ENCODE measurements at regions not wholly inside any gene's neighbourhood (a gene's known extent, or its start where the extent isn't known, plus 50 kb on each side); places are given as distances from the start of the nearest gene placed in this dataset.

- peaks cover 0 to 7% of the 10 kb centered on the region in 2 donors for H3K9me3 ChIP-seq (ENCODE audit: control insufficient read depth in 2 of 2, insufficient read depth in 1 of 2, low read depth in 1 of 2, low read length in 1 of 2)
- H3K4me1 ChIP-seq (ENCODE audit: control insufficient read depth in 2 of 2, insufficient read depth in 2 of 2, low read length in 1 of 2), result no peaks in the 10 kb centered on the region
- no peaks in the 10 kb centered on the region for H3K27me3 ChIP-seq (ENCODE audit: control insufficient read depth in 1 of 2, insufficient read depth in 2 of 2, low read length in 2 of 2)
- no peak overlapping the region for H3K4me3 ChIP-seq (ENCODE audit: low read depth in 1 of 2, low read length in 2 of 2)
- no peak overlapping the region for H3K27ac ChIP-seq (ENCODE audit: low read depth in 2 of 2, low read length in 1 of 2)
- 26 to 44% methylated on average over 1 of the region's 1 CpG for WGBS, 2 donors
- H3K36me3 ChIP-seq (ENCODE audit: control insufficient read depth in 2 of 2, insufficient read depth in 2 of 2, low read length in 1 of 2), result no peaks in the 10 kb centered on the region
Measured at GRCh38 chr5:5711592-5711991, 289.1 kb downstream of the ICE1 start.

DNA sequence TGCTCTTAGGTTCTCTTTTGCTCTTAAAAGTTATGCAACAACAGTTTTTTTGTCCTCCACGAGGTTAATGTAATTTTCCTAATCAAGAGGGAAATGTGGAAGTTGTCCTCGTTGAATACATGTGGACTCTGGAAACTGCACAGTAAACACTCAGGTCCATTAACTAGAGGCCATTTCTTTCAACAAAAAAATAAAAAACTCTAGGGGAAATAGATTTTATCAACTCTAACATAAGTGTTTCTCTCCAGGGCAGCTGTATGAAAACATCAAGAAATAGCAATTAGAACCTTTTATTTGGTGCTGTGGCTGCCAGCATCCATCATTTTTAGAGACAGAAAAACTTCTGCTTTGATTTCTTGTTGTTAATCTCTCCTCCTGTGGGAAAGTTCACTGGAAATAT is 288.6 kb downstream of the ICE1 start:
- H3K36me3 ChIP-seq (ENCODE audit: control insufficient read depth in 2 of 2, insufficient read depth in 2 of 2, low read length in 1 of 2), result no peaks in the 10 kb centered on the region
- no peaks in the 10 kb centered on the region for H3K4me1 ChIP-seq (ENCODE audit: control insufficient read depth in 2 of 2, insufficient read depth in 2 of 2, low read length in 1 of 2)
- H3K27me3 ChIP-seq (ENCODE audit: control insufficient read depth in 1 of 2, insufficient read depth in 2 of 2, low read length in 2 of 2), result no peaks in the 10 kb centered on the region
- no peak overlapping the region for H3K27ac ChIP-seq (ENCODE audit: low read depth in 2 of 2, low read length in 1 of 2)
- H3K4me3 ChIP-seq (ENCODE audit: low read depth in 1 of 2, low read length in 2 of 2), result no peak overlapping the region
- WGBS, 2 donors, result 10 to 15% methylated on average over 2 of the region's 2 CpGs
- H3K9me3 ChIP-seq (ENCODE audit: control insufficient read depth in 2 of 2, insufficient read depth in 1 of 2, low read depth in 1 of 2, low read length in 1 of 2), result peaks cover 0 to 7% of the 10 kb centered on the region in 2 donors

GRCh38 chr5:5710471-5710870 is 288.0 kb downstream of the ICE1 start:
- Histone ChIP-seq H3K27me3 (ENCODE audit: control insufficient read depth in 1 of 2, insufficient read depth in 2 of 2, low read length in 2 of 2) (no peaks in the 10 kb centered on the region), H3K9me3 (ENCODE audit: control insufficient read depth in 2 of 2, insufficient read depth in 1 of 2, low read depth in 1 of 2, low read length in 1 of 2) (peaks cover 0 to 5% of the 10 kb centered on the region in 2 donors), H3K4me3 (ENCODE audit: low read depth in 1 of 2, low read length in 2 of 2) (no peak overlapping the region), H3K36me3 (ENCODE audit: control insufficient read depth in 2 of 2, insufficient read depth in 2 of 2, low read length in 1 of 2) (no peaks in the 10 kb centered on the region), H3K4me1 (ENCODE audit: control insufficient read depth in 2 of 2, insufficient read depth in 2 of 2, low read length in 1 of 2) (no peaks in the 10 kb centered on the region), H3K27ac (ENCODE audit: low read depth in 2 of 2, low read length in 1 of 2) (no peak overlapping the region)
- WGBS, 2 donors, result 70 to 74% methylated on average over 8 of the region's 8 CpGs

DNA sequence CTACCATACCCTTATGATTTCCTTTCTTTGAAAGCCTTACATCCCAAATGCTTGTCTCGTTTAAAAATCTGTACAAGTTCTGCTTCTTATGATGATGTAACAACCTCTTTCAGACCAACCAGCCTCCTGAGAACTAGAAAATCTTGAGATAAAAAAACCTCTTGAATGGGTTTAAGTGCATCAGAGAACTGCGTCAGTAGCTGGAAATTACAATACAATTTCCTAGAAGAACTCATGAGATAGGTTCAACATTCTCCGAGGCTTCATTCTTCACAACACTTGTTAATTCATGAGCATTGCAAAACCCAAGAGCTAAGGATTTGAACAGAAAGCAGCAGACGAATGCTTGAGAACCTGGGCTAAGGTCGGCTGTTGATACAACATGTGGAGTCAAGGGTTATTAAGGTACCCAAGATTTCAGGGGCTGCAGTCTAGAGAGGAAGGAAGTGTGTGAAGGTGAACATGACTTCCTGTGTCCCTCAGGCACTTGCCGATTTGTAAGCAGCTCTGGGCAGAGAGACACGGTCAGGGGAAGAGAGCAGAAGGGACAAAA is 286.0 kb downstream of the ICE1 start:
- no peak overlapping the region for H3K27ac ChIP-seq (ENCODE audit: low read depth in 2 of 2, low read length in 1 of 2)
- peaks cover 0 to 4% of the 10 kb centered on the region in 2 donors for H3K9me3 ChIP-seq (ENCODE audit: control insufficient read depth in 2 of 2, insufficient read depth in 1 of 2, low read depth in 1 of 2, low read length in 1 of 2)
- H3K4me3 ChIP-seq (ENCODE audit: low read depth in 1 of 2, low read length in 2 of 2), result no peak overlapping the region
- H3K36me3 ChIP-seq (ENCODE audit: control insufficient read depth in 2 of 2, insufficient read depth in 2 of 2, low read length in 1 of 2), result no peaks in the 10 kb centered on the region
- H3K27me3 ChIP-seq (ENCODE audit: control insufficient read depth in 1 of 2, insufficient read depth in 2 of 2, low read length in 2 of 2), result no peaks in the 10 kb centered on the region
- WGBS, 2 donors, result 77 to 83% methylated on average over 7 of the region's 7 CpGs
- H3K4me1 ChIP-seq (ENCODE audit: control insufficient read depth in 2 of 2, insufficient read depth in 2 of 2, low read length in 1 of 2), result peaks cover 0 to 4% of the 10 kb centered on the region in 2 donors

GRCh38 chr5:5705010-5705409 is 282.5 kb downstream of the ICE1 start:
- Histone ChIP-seq H3K4me1 (ENCODE audit: control insufficient read depth in 2 of 2, insufficient read depth in 2 of 2, low read length in 1 of 2) (peaks cover 0 to 4% of the 10 kb centered on the region in 2 donors), H3K27ac (ENCODE audit: low read depth in 2 of 2, low read length in 1 of 2) (no peak overlapping the region), H3K27me3 (ENCODE audit: control insufficient read depth in 1 of 2, insufficient read depth in 2 of 2, low read length in 2 of 2) (no peaks in the 10 kb centered on the region), H3K4me3 (ENCODE audit: low read depth in 1 of 2, low read length in 2 of 2) (no peak overlapping the region), H3K36me3 (ENCODE audit: control insufficient read depth in 2 of 2, insufficient read depth in 2 of 2, low read length in 1 of 2) (no peaks in the 10 kb centered on the region), H3K9me3 (ENCODE audit: control insufficient read depth in 2 of 2, insufficient read depth in 1 of 2, low read depth in 1 of 2, low read length in 1 of 2) (no peaks in the 10 kb centered on the region)
- 50 to 52% methylated on average over 9 of the region's 9 CpGs for WGBS, 2 donors

DNA sequence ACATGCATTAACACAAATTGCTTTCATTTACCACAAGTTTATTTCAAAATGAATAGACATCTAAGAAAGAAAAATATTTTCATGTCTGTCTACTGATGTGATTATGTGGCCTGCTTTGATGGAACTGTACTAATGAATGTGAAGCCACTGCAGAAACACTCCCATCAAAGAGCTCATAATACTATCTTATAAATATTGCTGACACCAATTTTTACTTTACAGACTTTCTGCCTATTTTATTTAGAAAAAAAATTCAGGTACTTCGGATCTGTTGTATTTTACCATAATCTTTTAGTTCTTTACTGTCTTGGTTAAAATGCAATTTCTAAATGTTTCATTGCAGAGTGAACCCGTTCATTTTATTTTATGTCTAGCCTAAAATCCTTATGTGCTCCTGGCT is 281.9 kb downstream of the ICE1 start:
- WGBS, 2 donors, result 85 to 86% methylated on average over 2 of the region's 2 CpGs

DNA sequence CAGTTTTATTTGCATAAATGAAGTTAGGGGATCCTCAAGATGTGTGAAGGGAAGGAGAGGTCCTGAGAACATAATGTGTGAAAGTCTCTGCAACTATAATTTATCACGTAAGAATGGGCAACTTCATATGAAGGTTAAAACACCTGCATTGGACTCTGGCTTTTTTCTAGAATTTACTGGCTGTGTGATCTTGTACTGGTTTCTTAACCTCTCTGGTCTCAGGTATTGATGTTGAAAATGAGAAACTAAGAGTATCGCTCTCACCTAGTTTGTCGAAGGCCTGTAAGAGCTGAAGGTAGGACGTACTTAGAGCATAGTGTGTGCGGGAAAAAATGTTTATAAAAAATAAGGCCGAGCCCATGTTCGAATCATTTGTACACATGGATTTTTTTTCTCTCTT is 280.5 kb downstream of the ICE1 start:
- H3K9me3 ChIP-seq (ENCODE audit: control insufficient read depth in 2 of 2, insufficient read depth in 1 of 2, low read depth in 1 of 2, low read length in 1 of 2), result peaks cover 0 to 3% of the 10 kb centered on the region in 2 donors
- H3K36me3 ChIP-seq (ENCODE audit: control insufficient read depth in 2 of 2, insufficient read depth in 2 of 2, low read length in 1 of 2), result no peaks in the 10 kb centered on the region
- no peak overlapping the region for H3K27ac ChIP-seq (ENCODE audit: low read depth in 2 of 2, low read length in 1 of 2)
- WGBS, 2 donors, result 93 to 95% methylated on average over 7 of the region's 7 CpGs
- no peak overlapping the region for H3K4me3 ChIP-seq (ENCODE audit: low read depth in 1 of 2, low read length in 2 of 2)
- H3K4me1 ChIP-seq (ENCODE audit: control insufficient read depth in 2 of 2, insufficient read depth in 2 of 2, low read length in 1 of 2), result peaks cover 0 to 4% of the 10 kb centered on the region in 2 donors
- no peaks in the 10 kb centered on the region for H3K27me3 ChIP-seq (ENCODE audit: control insufficient read depth in 1 of 2, insufficient read depth in 2 of 2, low read length in 2 of 2)

More for the DNA sequence above, 281.9 kb downstream of the ICE1 start:
- no peaks in the 10 kb centered on the region for H3K36me3 ChIP-seq (ENCODE audit: control insufficient read depth in 2 of 2, insufficient read depth in 2 of 2, low read length in 1 of 2)
- H3K27me3 ChIP-seq (ENCODE audit: control insufficient read depth in 1 of 2, insufficient read depth in 2 of 2, low read length in 2 of 2), result no peaks in the 10 kb centered on the region
- H3K4me1 ChIP-seq (ENCODE audit: control insufficient read depth in 2 of 2, insufficient read depth in 2 of 2, low read length in 1 of 2), result peaks cover 0 to 4% of the 10 kb centered on the region in 2 donors
- no peak overlapping the region for H3K4me3 ChIP-seq (ENCODE audit: low read depth in 1 of 2, low read length in 2 of 2)
- H3K27ac ChIP-seq (ENCODE audit: low read depth in 2 of 2, low read length in 1 of 2), result no peak overlapping the region
- no peaks in the 10 kb centered on the region for H3K9me3 ChIP-seq (ENCODE audit: control insufficient read depth in 2 of 2, insufficient read depth in 1 of 2, low read depth in 1 of 2, low read length in 1 of 2)

DNA sequence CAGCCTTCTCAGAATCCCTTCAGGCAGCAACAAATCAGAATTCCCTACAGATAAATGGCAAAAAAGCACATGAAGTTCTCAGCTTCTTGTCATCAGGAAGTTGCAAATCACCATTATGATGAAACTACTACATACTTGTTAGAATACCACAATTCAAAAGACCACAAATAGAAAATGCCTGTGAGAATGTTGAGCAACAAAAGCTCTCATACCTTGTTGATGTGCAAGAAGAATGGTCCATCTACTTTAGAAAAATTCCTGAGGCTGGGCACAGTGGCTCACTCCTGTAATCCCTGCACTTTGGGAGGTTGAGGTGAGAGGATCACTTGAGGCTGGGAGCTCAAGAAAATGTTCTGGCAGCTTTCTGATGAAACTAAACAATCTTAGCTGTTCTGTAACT is 278.1 kb downstream of the ICE1 start:
- Histone ChIP-seq H3K9me3 (ENCODE audit: control insufficient read depth in 2 of 2, insufficient read depth in 1 of 2, low read depth in 1 of 2, low read length in 1 of 2) (peaks cover 0 to 3% of the 10 kb centered on the region in 2 donors), H3K4me1 (ENCODE audit: control insufficient read depth in 2 of 2, insufficient read depth in 2 of 2, low read length in 1 of 2) (peaks cover 0 to 4% of the 10 kb centered on the region in 2 donors), H3K36me3 (ENCODE audit: control insufficient read depth in 2 of 2, insufficient read depth in 2 of 2, low read length in 1 of 2) (no peaks in the 10 kb centered on the region), H3K27ac (ENCODE audit: low read depth in 2 of 2, low read length in 1 of 2) (no peak overlapping the region), H3K27me3 (ENCODE audit: control insufficient read depth in 1 of 2, insufficient read depth in 2 of 2, low read length in 2 of 2) (no peaks in the 10 kb centered on the region), H3K4me3 (ENCODE audit: low read depth in 1 of 2, low read length in 2 of 2) (no peak overlapping the region)

DNA sequence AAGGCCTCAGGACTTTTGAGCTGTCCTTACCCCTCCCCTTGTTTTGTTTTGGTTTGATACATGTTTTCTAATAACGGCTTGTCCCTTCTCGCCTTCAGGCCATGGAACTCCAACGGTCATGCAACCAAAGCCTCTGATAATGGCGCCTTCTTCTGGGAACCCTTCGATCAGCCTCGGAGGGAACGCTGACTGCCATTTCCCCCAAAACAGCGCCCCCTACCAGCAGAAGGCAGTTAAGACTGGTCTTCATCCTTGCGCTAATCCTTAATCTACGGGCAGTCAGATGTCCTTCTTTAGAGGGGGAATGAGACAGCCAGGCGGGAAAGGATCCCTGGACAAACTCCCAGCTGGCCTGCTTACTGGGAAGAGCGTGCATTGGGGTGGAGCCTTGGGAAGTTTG is 276.6 kb downstream of the ICE1 start:
- peaks cover 0 to 3% of the 10 kb centered on the region in 2 donors for H3K9me3 ChIP-seq (ENCODE audit: control insufficient read depth in 2 of 2, insufficient read depth in 1 of 2, low read depth in 1 of 2, low read length in 1 of 2)
- no peaks in the 10 kb centered on the region for H3K36me3 ChIP-seq (ENCODE audit: control insufficient read depth in 2 of 2, insufficient read depth in 2 of 2, low read length in 1 of 2)
- H3K27ac ChIP-seq (ENCODE audit: low read depth in 2 of 2, low read length in 1 of 2), result no peak overlapping the region
- H3K4me1 ChIP-seq (ENCODE audit: control insufficient read depth in 2 of 2, insufficient read depth in 2 of 2, low read length in 1 of 2), result no peaks in the 10 kb centered on the region
- H3K27me3 ChIP-seq (ENCODE audit: control insufficient read depth in 1 of 2, insufficient read depth in 2 of 2, low read length in 2 of 2), result no peaks in the 10 kb centered on the region
- WGBS, 2 donors, result 87 to 89% methylated on average over 12 of the region's 12 CpGs
- H3K4me3 ChIP-seq (ENCODE audit: low read depth in 1 of 2, low read length in 2 of 2), result no peak overlapping the region

- WGBS, 2 donors, result 46 to 54% methylated on average over 3 of the region's 3 CpGs
- H3K4me1 ChIP-seq (ENCODE audit: control insufficient read depth in 2 of 2, insufficient read depth in 2 of 2, low read length in 1 of 2), result no peaks in the 10 kb centered on the region
Measured at GRCh38 chr5:5695266-5695665, 272.8 kb downstream of the ICE1 start.

More at GRCh38 chr5:5695266-5695665, 272.8 kb downstream of the ICE1 start:
- Histone ChIP-seq H3K27me3 (ENCODE audit: control insufficient read depth in 1 of 2, insufficient read depth in 2 of 2, low read length in 2 of 2) (no peaks in the 10 kb centered on the region), H3K36me3 (ENCODE audit: control insufficient read depth in 2 of 2, insufficient read depth in 2 of 2, low read length in 1 of 2) (no peaks in the 10 kb centered on the region), H3K27ac (ENCODE audit: low read depth in 2 of 2, low read length in 1 of 2) (no peak overlapping the region), H3K4me3 (ENCODE audit: low read depth in 1 of 2, low read length in 2 of 2) (no peak overlapping the region), H3K9me3 (ENCODE audit: control insufficient read depth in 2 of 2, insufficient read depth in 1 of 2, low read depth in 1 of 2, low read length in 1 of 2) (peaks cover 0 to 3% of the 10 kb centered on the region in 2 donors)
